IMR-90 (cell line): ENCODE measurements at regions not wholly inside any gene's neighbourhood (a gene's known extent, or its start where the extent isn't known, plus 50 kb on each side); places are given as distances from the start of the nearest gene placed in this dataset.

Experiments
- ATAC-seq: fragments of 200-7000 bp; cut with Tn5 transposase; 2 replicates; pipeline ENCODE4 v1.9.1; 2020; ENCODE audit warnings: low read depth, mild to moderate bottlenecking, moderate library complexity
- BruUV-seq: library from RNA; stranded (reverse); fragments of 400-500 nt; replicated peaks from 2 replicates; lab custom pipeline; 2021; lab: Mats Ljungman, UMichigan
- CTCF ChIA-PET: fragments of 300-600 bp; formaldehyde crosslinking; extraction: SDS; loops from one replicate; lab custom pipeline; 2021; ENCODE audit warnings: antibody characterized with exemption; lab: Yijun Ruan, JAX
- POLR2A ChIA-PET: fragments of 300-600 bp; sonication (Branson Sonifier 250); formaldehyde crosslinking; loops from one replicate; lab custom pipeline; 2022; ENCODE audit warnings: antibody characterized with exemption; ENCODE audit not compliant: unreplicated experiment; lab: Charles Lee
- DNase-seq: peaks from one replicate; pipeline ENCODE4 v3.0.0; 2013
- H2AFZ ChIP-seq: replicated peaks from 2 replicates; pipeline ENCODE3; 2013; ENCODE audit warnings: low read length, mild to moderate bottlenecking; ENCODE audit not compliant: poor library complexity
- H2AK5ac ChIP-seq: 2 replicates; pipeline ENCODE4 v1.6.1; 2013; ENCODE audit warnings: low read depth, low read length, inconsistent platforms
- H2AK9ac ChIP-seq: replicated peaks from 2 replicates; pipeline ENCODE3; 2013; ENCODE audit warnings: mild to moderate bottlenecking, low read depth, low read length, moderate library complexity; ENCODE audit not compliant: poor library complexity
- H2BK120ac ChIP-seq: 2 replicates; pipeline ENCODE4 v1.6.1; 2013; ENCODE audit warnings: low read depth, low read length, inconsistent platforms
- H2BK15ac ChIP-seq: 3 replicates; pipeline ENCODE4 v1.6.1; 2013; ENCODE audit warnings: low read depth, low read length, inconsistent platforms
- H2BK20ac ChIP-seq: 2 replicates; pipeline ENCODE4 v1.6.1; 2013; ENCODE audit warnings: low read depth, mild to moderate bottlenecking, inconsistent platforms, low read length, moderate library complexity
- H2BK5ac ChIP-seq: 2 replicates; pipeline ENCODE4 v1.6.1; 2013; ENCODE audit warnings: mild to moderate bottlenecking, low read depth, low read length, inconsistent platforms; ENCODE audit not compliant: poor library complexity, severe bottlenecking
- H3K14ac ChIP-seq: replicated peaks from 2 replicates; pipeline ENCODE4 v1.6.1; 2013; ENCODE audit warnings: low read depth, low read length, inconsistent platforms
- H3K18ac ChIP-seq: 2 replicates; pipeline ENCODE4 v1.6.1; 2013; ENCODE audit warnings: low read depth, low read length, control low read depth
- H3K23ac ChIP-seq: 2 replicates; pipeline ENCODE4 v1.6.1; 2013; ENCODE audit warnings: low read depth, low read length, inconsistent platforms
- H3K27ac ChIP-seq: 2 replicates; pipeline ENCODE4 v1.5.1; 2013; ENCODE audit warnings: mild to moderate bottlenecking, control low read depth, low read length; ENCODE audit not compliant: insufficient read depth
- H3K27me3 ChIP-seq: 2 replicates; pipeline ENCODE4 v1.6.1; 2013; ENCODE audit warnings: low read length; ENCODE audit not compliant: control insufficient read depth, insufficient read depth
- H3K36me3 ChIP-seq: 2 replicates; pipeline ENCODE4 v1.6.1; 2013; ENCODE audit warnings: low read length, mixed read lengths; ENCODE audit not compliant: control insufficient read depth, insufficient read depth
- H3K4ac ChIP-seq: 2 replicates; pipeline ENCODE4 v1.6.1; 2013; ENCODE audit warnings: low read depth, low read length, inconsistent platforms
- H3K4me1 ChIP-seq: 2 replicates; pipeline ENCODE4 v1.6.1; 2013; ENCODE audit warnings: low read length, mixed read lengths; ENCODE audit not compliant: control insufficient read depth, insufficient read depth
- H3K4me2 ChIP-seq: 2 replicates; pipeline ENCODE4 v1.6.1; 2013; ENCODE audit warnings: low read depth, mild to moderate bottlenecking, control low read depth, low read length, moderate library complexity
- H3K4me3 ChIP-seq: 2 replicates; pipeline ENCODE4 v1.5.1; 2013; ENCODE audit warnings: low read depth, mild to moderate bottlenecking, control low read depth, low read length, moderate library complexity; ENCODE audit not compliant: insufficient read depth
- H3K56ac ChIP-seq: 2 replicates; pipeline ENCODE4 v1.6.1; 2013; ENCODE audit warnings: low read length, inconsistent platforms; ENCODE audit not compliant: insufficient read depth; ENCODE audit errors: extremely low read depth
- H3K79me1 ChIP-seq, 2 experiments: 2 replicates each; pipeline ENCODE4 v1.6.1; 2013; ENCODE audit warnings: low read length in 2 of 2, inconsistent platforms in 1 of 2, low read depth in 1 of 2
- H3K9ac ChIP-seq: 2 replicates; pipeline ENCODE4 v1.6.1; 2013; ENCODE audit warnings: low read depth, low read length, control low read depth
- H3K9me1 ChIP-seq: 2 replicates; pipeline ENCODE4 v1.6.1; 2013; ENCODE audit warnings: low read length, inconsistent platforms; ENCODE audit not compliant: insufficient read depth
- H3K9me3 ChIP-seq: 2 replicates; pipeline ENCODE4 v1.6.1; 2013; ENCODE audit warnings: low read length; ENCODE audit not compliant: control insufficient read depth, insufficient read depth
- H4K20me1 ChIP-seq: 2 replicates; pipeline ENCODE4 v1.6.1; 2013; ENCODE audit warnings: low read length, inconsistent platforms; ENCODE audit not compliant: insufficient read depth
- H4K5ac ChIP-seq: 2 replicates; pipeline ENCODE4 v1.6.1; 2013; ENCODE audit warnings: mild to moderate bottlenecking, low read depth, low read length, control low read depth
- H4K8ac ChIP-seq, 2 experiments: 2 replicates each; pipeline ENCODE4 v1.6.1; 2013; ENCODE audit warnings: low read depth in 2 of 2, low read length in 2 of 2, control low read depth in 1 of 2, inconsistent platforms in 1 of 2
- H4K91ac ChIP-seq: 2 replicates; pipeline ENCODE4 v1.6.1; 2013; ENCODE audit warnings: low read depth, low read length, inconsistent platforms; ENCODE audit not compliant: insufficient read depth
- CEBPB ChIP-seq: IDR thresholded peaks from 2 replicates; pipeline ENCODE4 v1.6.1; 2012; ENCODE audit warnings: low read depth, low read length, improper control_type of control experiment
- CHD1 ChIP-seq: IDR thresholded peaks from 2 replicates; pipeline ENCODE4 v1.6.1; 2012; ENCODE audit warnings: low read depth, low read length, improper control_type of control experiment
- MAZ ChIP-seq: IDR thresholded peaks from 2 replicates; pipeline ENCODE4 v1.6.1; 2012; ENCODE audit warnings: low read depth, mild to moderate bottlenecking, low read length, improper control_type of control experiment, moderate library complexity, borderline replicate concordance
- POLR2A ChIP-seq: IDR thresholded peaks from 2 replicates; pipeline ENCODE4 v1.6.1; 2012; ENCODE audit warnings: mild to moderate bottlenecking, low read depth, low read length
- RAD21 ChIP-seq: IDR thresholded peaks from 2 replicates; pipeline ENCODE4 v1.6.1; 2012; ENCODE audit warnings: low read length, improper control_type of control experiment
- RCOR1 ChIP-seq: IDR thresholded peaks from 2 replicates; pipeline ENCODE4 v1.6.1; 2012; ENCODE audit warnings: mild to moderate bottlenecking, low read length, improper control_type of control experiment; ENCODE audit not compliant: insufficient replicate concordance
- RFX5 ChIP-seq: IDR thresholded peaks from 2 replicates; pipeline ENCODE4 v1.8.0; 2012; ENCODE audit warnings: low read depth, mild to moderate bottlenecking, low read length, moderate library complexity
- WGBS, 2 experiments: methylation state at CpG; one replicate each; pipeline versions ENCODE4 v1.1.5 to v1.1.7; 2013; ENCODE audit warnings: missing lambda C conversion rate in 2 of 2; ENCODE audit not compliant: insufficient read length in 1 of 2; ENCODE audit errors: extremely low coverage in 2 of 2; 5-methylcytosine and 5-hydroxymethylcytosine counted together
- dilution Hi-C: fragments of 300-500 bp; cut with HindIII; formaldehyde crosslinking; loops from one replicate; pipeline ENCODE4 v1.14.3; 2018; ENCODE audit warnings: low sequenced_read_pairs; ENCODE audit not compliant: unreplicated experiment
- in situ Hi-C: fragments of 300-500 bp; cut with MboI; formaldehyde crosslinking; loops from 3 replicates; pipeline ENCODE4 v1.14.3; 2019; ENCODE audit warnings: low sequenced_read_pairs, inconsistent platforms, mixed read lengths
- intact Hi-C: fragments of 100-400 bp; cut with micrococcal nuclease; formaldehyde crosslinking; loops from 2 replicates; pipeline ENCODE4 v1.10.0; 2022

- Histone ChIP-seq H3K27me3 (no peaks in the 10 kb centered on the region), H4K20me1 (no peaks in the 10 kb centered on the region), H4K8ac (no peak overlapping the region), H2BK15ac (no peak overlapping the region; the same call in 2 of the 3 replicates), H3K18ac (no peak overlapping the region), H4K5ac (no peak overlapping the region), H3K4me3 (no peak overlapping the region), H3K9me1 (no peaks in the 10 kb centered on the region), H3K14ac (no peak overlapping the region), H2AFZ (no peak overlapping the region), H3K4ac (no peak overlapping the region), H2BK20ac (no peak overlapping the region), H3K36me3 (no peaks in the 10 kb centered on the region), H3K27ac (no peak overlapping the region), H3K4me2 (no peak overlapping the region), H3K9me3 (no peaks in the 10 kb centered on the region), H3K56ac (no peak overlapping the region), H2AK5ac (no peak overlapping the region), H3K79me1 (no peaks in the 10 kb centered on the region), H2BK5ac (no peak overlapping the region), H3K23ac (no peak overlapping the region), H3K9ac (no peak overlapping the region), H4K91ac (no peak overlapping the region), H2AK9ac (no peak overlapping the region), H3K4me1 (peaks cover 7% of the 10 kb centered on the region), H2BK120ac (0 out of 2 replicates have a peak overlapping the region, but pooled peaks have one; percentile 4)
- BruUV-seq = no TSS peak
- no CpG with 5 or more reads among the region's 3 CpGs for WGBS, 2 experiments
- in situ Hi-C loops (no loop called here), dilution Hi-C loops (no loop called here), intact Hi-C loops (no loop called here)
- POLR2A ChIA-PET = no interaction called here
- DNase-seq (no peak), ATAC-seq (no peak)
- CTCF ChIA-PET = no interaction called here
- no peak for TF ChIP-seq RAD21
- no peak for TF ChIP-seq RFX5
- no peak for TF ChIP-seq RCOR1
- TF ChIP-seq CHD1 = no peak
- TF ChIP-seq CEBPB = no peak
- no peak for TF ChIP-seq POLR2A
- TF ChIP-seq MAZ = no peak
Measured at GRCh38 chr4:123853651-123854050, 457.1 kb downstream of the SPRY1 start.
